ENCODE measurements at regions not wholly inside any gene's neighbourhood (a gene's known extent, or its start where the extent isn't known, plus 50 kb on each side); places are given as distances from the start of the nearest gene placed in this dataset.

DNA sequence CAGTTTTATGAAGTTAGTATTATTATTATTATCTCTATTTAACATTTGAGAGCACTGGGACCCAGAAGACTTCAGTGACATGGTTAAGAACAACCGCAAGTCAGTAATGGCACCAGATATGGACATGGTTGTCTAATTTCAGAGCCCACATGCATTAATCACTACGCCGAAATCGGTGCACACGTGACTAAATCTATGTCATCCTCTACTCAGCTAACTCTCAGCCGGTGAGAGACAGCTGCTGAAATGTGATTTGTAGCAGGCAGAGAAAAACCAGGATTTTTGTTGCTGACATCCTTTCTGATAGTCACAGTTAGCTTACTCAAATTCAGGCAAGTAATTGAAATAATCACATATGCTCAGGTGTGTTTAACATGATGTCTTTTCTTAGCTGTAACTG lies 127.7 kb downstream of the SPAG6 start (continued):
- no peak for TF ChIP-seq ZNF76 (CRISPR knock-in tag; IDR thresholded peaks at IDR 0.05; ENCODE audit: borderline replicate concordance)

DNA sequence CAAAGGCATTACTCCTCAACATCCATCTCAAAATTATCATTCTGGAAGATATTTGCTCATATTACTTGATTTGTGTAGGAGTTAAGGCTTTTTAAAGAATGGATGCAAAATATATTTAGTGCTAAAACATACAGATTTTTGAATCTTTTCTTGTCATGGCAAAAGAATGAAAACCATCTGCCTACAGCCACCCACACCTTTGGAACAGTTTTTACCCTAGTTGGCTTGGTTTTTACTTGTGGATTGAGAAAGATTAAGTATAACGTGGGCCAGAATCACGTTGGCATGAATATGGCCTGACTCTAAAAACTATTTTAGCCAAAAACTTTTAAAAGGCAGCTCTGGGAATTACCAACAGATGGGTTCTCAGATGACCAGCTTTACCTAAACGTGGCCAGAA lies 128.2 kb downstream of the SPAG6 start:
- Histone ChIP-seq H3K9me3 (replicated peaks; ENCODE audit: control insufficient read depth, insufficient read depth, low read depth, low read length) (no peaks in the 10 kb centered on the region; the same call in 1 of the 2 replicates), H3K79me2 (ENCODE audit: control insufficient read depth, insufficient read depth, low read length) (no peaks in the 10 kb centered on the region), H3K4me1 (replicated peaks in 1 of 2; ENCODE audit: control insufficient read depth in 2 of 2, insufficient read depth in 2 of 2, low read length in 2 of 2) (no peaks in the 10 kb centered on the region), H3K27me3 (ENCODE audit: control insufficient read depth in 2 of 2, insufficient read depth in 2 of 2, low read length in 2 of 2) (no peaks in the 10 kb centered on the region), H3K36me3 (ENCODE audit: control insufficient read depth, insufficient read depth, low read length) (no peaks in the 10 kb centered on the region), H3K9ac (ENCODE audit: insufficient read depth in 1 of 2, low read depth in 2 of 2, low read length in 2 of 2) (no peak overlapping the region), H3K4me2 (ENCODE audit: insufficient read depth, low read length) (no peak overlapping the region), H3K27ac (ENCODE audit: extremely low read depth, low read depth, low read length) (no peak overlapping the region), H3K9me1 (ENCODE audit: control insufficient read depth, insufficient read depth, low read length) (no peaks in the 10 kb centered on the region), H4K20me1 (replicated peaks; ENCODE audit: control insufficient read depth, insufficient read depth, low read length) (no peaks in the 10 kb centered on the region), H2AFZ (ENCODE audit: low read depth, low read length) (no peak overlapping the region), H3K4me3 (no peak overlapping the region)
- ChIA-PET CTCF (ENCODE audit: low intra/inter-chr PET ratio) (no interaction called here), POLR2A (interaction anchor here (0.7 to 1.7 kb wide), 4 partner anchors 9 to 28 kb away, joined by 3 to 5 read pairs (median 4); no protein-coding TSS in a partner anchor)
- intact Hi-C loops (cut with micrococcal nuclease) (no loop called here), in situ Hi-C loops (cut with MboI) (no loop called here)
- 29% methylated on average over 3 of the region's 3 CpGs for WGBS (ENCODE audit: insufficient coverage, low coverage, missing lambda C conversion rate)
- ATAC-seq (no peak), FAIRE-seq (no peak), DNase-seq (ENCODE audit: extremely low read depth in 1 of 4, low spot score in 3 of 4) (no peak)
- BruUV-seq (replicated peaks): no TSS peak
- TF ChIP-seq ZNF583 (CRISPR knock-in tag; IDR thresholded peaks at IDR 0.05) (no peak), ZNF695 (CRISPR knock-in tag; IDR thresholded peaks at IDR 0.05) (no peak), EP300 (IDR thresholded peaks at IDR 0.05; ENCODE audit: low read length) (no peak), ZNF436 (CRISPR knock-in tag; IDR thresholded peaks at IDR 0.05) (no peak), NR2C2 (CRISPR knock-in tag; IDR thresholded peaks at IDR 0.05) (no peak), NR2C2 (tag; IDR thresholded peaks at IDR 0.05) (no peak), CBFB (CRISPR knock-in tag; IDR thresholded peaks at IDR 0.05) (no peak), SETDB1 (IDR thresholded peaks at IDR 0.05; ENCODE audit: low read length) (no peak)
- TF ChIP-seq, protein P1, sequence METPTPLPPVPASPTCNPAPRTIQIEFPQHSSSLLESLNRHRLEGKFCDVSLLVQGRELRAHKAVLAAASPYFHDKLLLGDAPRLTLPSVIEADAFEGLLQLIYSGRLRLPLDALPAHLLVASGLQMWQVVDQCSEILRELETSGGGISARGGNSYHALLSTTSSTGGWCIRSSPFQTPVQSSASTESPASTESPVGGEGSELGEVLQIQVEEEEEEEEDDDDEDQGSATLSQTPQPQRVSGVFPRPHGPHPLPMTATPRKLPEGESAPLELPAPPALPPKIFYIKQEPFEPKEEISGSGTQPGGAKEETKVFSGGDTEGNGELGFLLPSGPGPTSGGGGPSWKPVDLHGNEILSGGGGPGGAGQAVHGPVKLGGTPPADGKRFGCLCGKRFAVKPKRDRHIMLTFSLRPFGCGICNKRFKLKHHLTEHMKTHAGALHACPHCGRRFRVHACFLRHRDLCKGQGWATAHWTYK (CRISPR knock-in tag; IDR thresholded peaks at IDR 0.05): no peak
- TF ChIP-seq, protein P2, sequence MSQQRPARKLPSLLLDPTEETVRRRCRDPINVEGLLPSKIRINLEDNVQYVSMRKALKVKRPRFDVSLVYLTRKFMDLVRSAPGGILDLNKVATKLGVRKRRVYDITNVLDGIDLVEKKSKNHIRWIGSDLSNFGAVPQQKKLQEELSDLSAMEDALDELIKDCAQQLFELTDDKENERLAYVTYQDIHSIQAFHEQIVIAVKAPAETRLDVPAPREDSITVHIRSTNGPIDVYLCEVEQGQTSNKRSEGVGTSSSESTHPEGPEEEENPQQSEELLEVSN (IDR thresholded peaks at IDR 0.05; ENCODE audit: borderline replicate concordance in 1 of 2, extremely low read depth in 1 of 2, insufficient read depth in 1 of 2, insufficient read length in 1 of 2, low read depth in 1 of 2, low read length in 1 of 2, poor library complexity in 1 of 2, severe bottlenecking in 1 of 2): no peak
- TF ChIP-seq, protein P3, sequence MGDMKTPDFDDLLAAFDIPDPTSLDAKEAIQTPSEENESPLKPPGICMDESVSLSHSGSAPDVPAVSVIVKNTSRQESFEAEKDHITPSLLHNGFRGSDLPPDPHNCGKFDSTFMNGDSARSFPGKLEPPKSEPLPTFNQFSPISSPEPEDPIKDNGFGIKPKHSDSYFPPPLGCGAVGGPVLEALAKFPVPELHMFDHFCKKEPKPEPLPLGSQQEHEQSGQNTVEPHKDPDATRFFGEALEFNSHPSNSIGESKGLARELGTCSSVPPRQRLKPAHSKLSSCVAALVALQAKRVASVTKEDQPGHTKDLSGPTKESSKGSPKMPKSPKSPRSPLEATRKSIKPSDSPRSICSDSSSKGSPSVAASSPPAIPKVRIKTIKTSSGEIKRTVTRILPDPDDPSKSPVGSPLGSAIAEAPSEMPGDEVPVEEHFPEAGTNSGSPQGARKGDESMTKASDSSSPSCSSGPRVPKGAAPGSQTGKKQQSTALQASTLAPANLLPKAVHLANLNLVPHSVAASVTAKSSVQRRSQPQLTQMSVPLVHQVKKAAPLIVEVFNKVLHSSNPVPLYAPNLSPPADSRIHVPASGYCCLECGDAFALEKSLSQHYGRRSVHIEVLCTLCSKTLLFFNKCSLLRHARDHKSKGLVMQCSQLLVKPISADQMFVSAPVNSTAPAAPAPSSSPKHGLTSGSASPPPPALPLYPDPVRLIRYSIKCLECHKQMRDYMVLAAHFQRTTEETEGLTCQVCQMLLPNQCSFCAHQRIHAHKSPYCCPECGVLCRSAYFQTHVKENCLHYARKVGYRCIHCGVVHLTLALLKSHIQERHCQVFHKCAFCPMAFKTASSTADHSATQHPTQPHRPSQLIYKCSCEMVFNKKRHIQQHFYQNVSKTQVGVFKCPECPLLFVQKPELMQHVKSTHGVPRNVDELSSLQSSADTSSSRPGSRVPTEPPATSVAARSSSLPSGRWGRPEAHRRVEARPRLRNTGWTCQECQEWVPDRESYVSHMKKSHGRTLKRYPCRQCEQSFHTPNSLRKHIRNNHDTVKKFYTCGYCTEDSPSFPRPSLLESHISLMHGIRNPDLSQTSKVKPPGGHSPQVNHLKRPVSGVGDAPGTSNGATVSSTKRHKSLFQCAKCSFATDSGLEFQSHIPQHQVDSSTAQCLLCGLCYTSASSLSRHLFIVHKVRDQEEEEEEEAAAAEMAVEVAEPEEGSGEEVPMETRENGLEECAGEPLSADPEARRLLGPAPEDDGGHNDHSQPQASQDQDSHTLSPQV (IDR thresholded peaks at IDR 0.05): no peak
